ENCODE measurements at regions not wholly inside any gene's neighbourhood (a gene's known extent, or its start where the extent isn't known, plus 50 kb on each side); places are given as distances from the start of the nearest gene placed in this dataset.

DNA sequence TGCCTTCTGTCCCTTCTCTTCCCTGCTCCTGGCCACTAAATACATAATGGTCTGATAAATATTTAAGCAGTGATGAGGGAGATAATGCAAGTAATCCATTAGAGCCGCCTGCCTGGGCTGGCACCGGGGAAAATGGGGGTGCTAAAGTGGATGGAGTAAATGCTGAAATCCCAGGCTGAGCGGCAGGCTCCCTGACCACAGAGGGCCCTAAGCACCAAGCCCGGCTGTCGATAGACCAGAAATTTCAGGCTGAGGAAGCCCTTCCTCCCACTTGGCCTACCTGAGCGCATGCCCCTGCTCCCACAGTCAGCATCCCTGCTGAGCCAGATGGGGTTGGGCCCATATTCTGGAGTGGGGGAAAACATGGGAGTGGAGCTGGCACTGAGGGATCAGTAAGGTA, 197.5 kb upstream of the SKOR2 start:
- ATAC-seq (ENCODE audit: insufficient number of reproducible peaks, low FRiP score, low read depth) (no peak), DNase-seq (ENCODE audit: low spot score) (no peak)
- Histone ChIP-seq H3K9me3 (no peaks in the 10 kb centered on the region), H3K27me3 (replicated peaks; ENCODE audit: insufficient read depth) (no peaks in the 10 kb centered on the region), H3K4me1 (ENCODE audit: control insufficient read depth in 1 of 2, low read depth in 2 of 2) (no peaks in the 10 kb centered on the region), H3K27ac (no peak overlapping the region), H3K36me3 (no peaks in the 10 kb centered on the region), H3K4me3 (no peak overlapping the region)
- TF ChIP-seq, protein P1, sequence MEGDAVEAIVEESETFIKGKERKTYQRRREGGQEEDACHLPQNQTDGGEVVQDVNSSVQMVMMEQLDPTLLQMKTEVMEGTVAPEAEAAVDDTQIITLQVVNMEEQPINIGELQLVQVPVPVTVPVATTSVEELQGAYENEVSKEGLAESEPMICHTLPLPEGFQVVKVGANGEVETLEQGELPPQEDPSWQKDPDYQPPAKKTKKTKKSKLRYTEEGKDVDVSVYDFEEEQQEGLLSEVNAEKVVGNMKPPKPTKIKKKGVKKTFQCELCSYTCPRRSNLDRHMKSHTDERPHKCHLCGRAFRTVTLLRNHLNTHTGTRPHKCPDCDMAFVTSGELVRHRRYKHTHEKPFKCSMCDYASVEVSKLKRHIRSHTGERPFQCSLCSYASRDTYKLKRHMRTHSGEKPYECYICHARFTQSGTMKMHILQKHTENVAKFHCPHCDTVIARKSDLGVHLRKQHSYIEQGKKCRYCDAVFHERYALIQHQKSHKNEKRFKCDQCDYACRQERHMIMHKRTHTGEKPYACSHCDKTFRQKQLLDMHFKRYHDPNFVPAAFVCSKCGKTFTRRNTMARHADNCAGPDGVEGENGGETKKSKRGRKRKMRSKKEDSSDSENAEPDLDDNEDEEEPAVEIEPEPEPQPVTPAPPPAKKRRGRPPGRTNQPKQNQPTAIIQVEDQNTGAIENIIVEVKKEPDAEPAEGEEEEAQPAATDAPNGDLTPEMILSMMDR (IDR thresholded peaks at IDR 0.05) = no peak

DNA sequence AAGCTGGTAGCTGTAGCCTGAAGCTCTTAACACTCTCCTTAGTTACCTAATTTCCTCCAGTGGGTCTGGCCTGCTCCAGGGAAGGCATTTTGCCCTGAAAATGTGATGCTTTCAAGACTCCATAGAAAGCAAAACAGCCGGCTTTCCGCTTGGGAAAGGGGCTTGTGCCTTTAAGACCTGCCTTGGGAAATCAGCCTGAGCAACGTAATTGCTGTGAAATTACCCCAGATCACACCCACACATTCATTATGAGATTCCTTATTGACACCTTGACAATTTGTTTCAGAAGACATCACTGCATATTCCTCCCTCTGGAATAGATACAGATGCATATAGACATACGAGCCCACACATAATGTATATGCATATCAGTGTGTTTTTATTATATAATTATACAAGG, 190.5 kb upstream of the SKOR2 start:
- Histone ChIP-seq H3K4me3 (no peak overlapping the region), H3K4me1 (ENCODE audit: control insufficient read depth in 1 of 2, low read depth in 2 of 2) (no peaks in the 10 kb centered on the region), H3K9me3 (no peaks in the 10 kb centered on the region), H3K27me3 (replicated peaks; ENCODE audit: insufficient read depth) (no peaks in the 10 kb centered on the region), H3K36me3 (no peaks in the 10 kb centered on the region), H3K27ac (no peak overlapping the region)
- ATAC-seq (ENCODE audit: insufficient number of reproducible peaks, low FRiP score, low read depth) (no peak), DNase-seq (ENCODE audit: low spot score) (no peak)
- TF ChIP-seq, protein P1 (IDR thresholded peaks at IDR 0.05) = no peak

DNA sequence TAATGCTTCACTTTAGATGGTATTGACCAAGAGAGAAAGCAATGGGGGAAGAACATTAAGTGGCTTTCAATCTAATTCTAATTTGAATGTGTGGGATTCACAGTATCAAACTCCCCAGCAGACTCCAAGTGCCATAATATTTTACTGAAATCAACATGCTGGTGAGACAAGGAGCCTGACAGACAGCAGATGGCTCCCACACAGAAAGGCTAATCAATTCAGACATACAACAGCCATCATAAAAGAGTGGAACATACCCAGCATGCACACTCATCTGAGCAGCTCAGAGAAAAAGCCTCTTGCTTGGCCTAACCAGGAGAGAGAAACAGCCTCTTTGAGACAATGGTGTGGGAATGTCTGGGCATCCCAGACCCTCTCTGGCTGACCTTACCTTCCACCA, 186.5 kb upstream of the SKOR2 start:
- Histone ChIP-seq H3K4me3 (no peak overlapping the region), H3K27me3 (replicated peaks; ENCODE audit: insufficient read depth) (no peaks in the 10 kb centered on the region), H3K4me1 (ENCODE audit: control insufficient read depth in 1 of 2, low read depth in 2 of 2) (no peaks in the 10 kb centered on the region), H3K36me3 (no peaks in the 10 kb centered on the region), H3K27ac (no peak overlapping the region), H3K9me3 (no peaks in the 10 kb centered on the region)
- TF ChIP-seq, protein P1 (IDR thresholded peaks at IDR 0.05) = no peak
- ATAC-seq (ENCODE audit: insufficient number of reproducible peaks, low FRiP score, low read depth) (no peak), DNase-seq (ENCODE audit: low spot score) (no peak)

DNA sequence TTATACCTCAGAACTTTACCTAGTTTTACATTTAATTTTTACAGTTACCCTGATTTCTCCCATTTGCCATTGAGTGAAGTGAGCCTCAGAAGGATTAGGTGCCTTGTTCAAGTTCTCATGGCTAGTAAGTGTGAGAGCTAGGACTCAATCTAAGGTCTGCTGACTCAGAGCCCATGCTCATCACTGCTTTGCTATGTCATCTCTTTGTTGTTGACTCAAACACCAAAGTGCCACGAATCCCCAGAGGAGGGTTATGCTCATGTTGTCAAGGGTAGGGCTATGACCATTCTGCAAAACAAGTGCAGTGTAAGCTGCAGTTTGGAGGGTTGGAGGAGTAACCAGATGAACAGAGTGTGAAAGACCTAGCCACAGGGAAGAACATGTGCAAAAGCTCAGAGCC, 185.4 kb upstream of the SKOR2 start:
- Histone ChIP-seq H3K36me3 (no peaks in the 10 kb centered on the region), H3K27ac (no peak overlapping the region), H3K27me3 (replicated peaks; ENCODE audit: insufficient read depth) (no peaks in the 10 kb centered on the region), H3K4me1 (ENCODE audit: control insufficient read depth in 1 of 2, low read depth in 2 of 2) (no peaks in the 10 kb centered on the region), H3K4me3 (no peak overlapping the region), H3K9me3 (no peaks in the 10 kb centered on the region)
- no peak for DNase-seq (ENCODE audit: low spot score)
- ATAC-seq (ENCODE audit: insufficient number of reproducible peaks, low FRiP score, low read depth) = no peak
- TF ChIP-seq, protein P1 (IDR thresholded peaks at IDR 0.05) = no peak

DNA sequence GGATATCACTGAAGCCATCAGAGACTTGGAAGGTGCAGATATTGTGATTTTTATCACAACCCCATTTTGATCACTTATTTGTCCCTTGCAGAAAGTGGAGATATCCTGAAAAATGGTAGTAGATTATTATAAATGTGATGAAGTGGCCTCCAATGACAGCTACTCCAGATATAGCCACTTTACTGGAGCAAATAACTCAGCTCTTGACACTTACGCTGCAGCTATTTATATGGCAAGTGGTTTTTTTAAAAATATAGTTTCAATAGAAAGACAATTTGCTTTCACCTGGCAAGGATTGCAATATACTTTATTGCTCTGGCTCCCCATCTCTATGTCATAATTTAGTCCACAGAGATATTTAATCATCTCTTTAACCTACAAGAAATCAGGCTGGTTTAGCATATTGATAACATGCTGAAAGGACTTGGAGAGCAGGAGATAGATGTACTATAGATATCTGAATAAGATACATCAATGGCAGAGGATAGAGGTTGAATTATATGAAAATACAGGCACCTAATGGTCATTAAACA, 182.8 kb upstream of the SKOR2 start:
- H3K4me3 ChIP-seq = no peak overlapping the region
- H3K9me3 ChIP-seq = no peaks in the 10 kb centered on the region
- no peaks in the 10 kb centered on the region for H3K4me1 ChIP-seq (ENCODE audit: control insufficient read depth in 1 of 2, low read depth in 2 of 2)
- no peak overlapping the region for H3K27ac ChIP-seq
- TF ChIP-seq, protein P1 (IDR thresholded peaks at IDR 0.05) = no peak
- DNase-seq (ENCODE audit: low spot score) = no peak
- H3K36me3 ChIP-seq = no peaks in the 10 kb centered on the region
- H3K27me3 ChIP-seq (replicated peaks; ENCODE audit: insufficient read depth) = no peaks in the 10 kb centered on the region
- no peak for ATAC-seq (ENCODE audit: insufficient number of reproducible peaks, low FRiP score, low read depth)

All from thoracic aorta (tissue), 2 donors.